ENCODE measurements at regions not wholly inside any gene's neighbourhood (a gene's known extent, or its start where the extent isn't known, plus 50 kb on each side); places are given as distances from the start of the nearest gene placed in this dataset.

GRCh38 chr4:81659051-81659450 lies 187.3 kb upstream of the RASGEF1B start:
- Histone ChIP-seq H3K4me1 (ENCODE audit: control insufficient read depth, insufficient read depth, low read length) (no peaks in the 10 kb centered on the region), H4K20me1 (ENCODE audit: control insufficient read depth, insufficient read depth) (no peaks in the 10 kb centered on the region), H3K4me2 (ENCODE audit: control insufficient read depth, insufficient read depth) (no peak overlapping the region), H3K9me3 (replicated peaks; ENCODE audit: control insufficient read depth, insufficient read depth, low read length) (no peaks in the 10 kb centered on the region), H3K27ac (ENCODE audit: control insufficient read depth, insufficient read depth) (no peak overlapping the region), H3K27me3 (replicated peaks in 1 of 2; ENCODE audit: control insufficient read depth in 2 of 2, insufficient read depth in 2 of 2, low read length in 1 of 2) (no peaks in the 10 kb centered on the region; a peak in 1 of 4 replicates), H2AFZ (ENCODE audit: control insufficient read depth, low read depth, low read length) (no peak overlapping the region), H3K79me2 (ENCODE audit: control insufficient read depth, insufficient read depth, low read length) (no peaks in the 10 kb centered on the region), H3K9ac (ENCODE audit: control insufficient read depth, insufficient read depth, low read length) (no peak overlapping the region), H3K4me3 (no peak overlapping the region), H3K36me3 (ENCODE audit: control insufficient read depth in 2 of 2, insufficient read depth in 2 of 2, low read length in 1 of 2) (no peaks in the 10 kb centered on the region)
- DNase-seq (ENCODE audit: low read depth, low spot score) (no peak), FAIRE-seq (peak; percentile 13), ATAC-seq (no peak)
- intact Hi-C loops (cut with micrococcal nuclease; ENCODE audit: unreplicated experiment) = no loop called here
- ChIA-PET RAD21 (ENCODE audit: unreplicated experiment) (no interaction called here), POLR2A (no interaction called here), SMC1A (ENCODE audit: uncharacterized antibody, unreplicated experiment) (interaction anchor here (1.0 kb wide), 1 partner anchor 29 kb away, joined by 3 read pairs; no protein-coding TSS in a partner anchor), CTCF (interaction anchor here (0.8 to 1.3 kb wide), 2 partner anchors 9 to 10 kb away, joined by 3 read pairs; no protein-coding TSS in a partner anchor)
- BruUV-seq (replicated peaks) = no TSS peak
- in situ Hi-C loops (cut with MboI) = no loop called here
- no peak for TF ChIP-seq DPF2 (IDR thresholded peaks at IDR 0.05)
- no peak for TF ChIP-seq GATAD2B (conservative IDR thresholded peaks at IDR 0.05; ENCODE audit: low read depth)
- no peak for TF ChIP-seq YY1 (IDR thresholded peaks at IDR 0.05; ENCODE audit: low read depth, low read length)
- TF ChIP-seq SMAD1 (IDR thresholded peaks at IDR 0.05; ENCODE audit: low read depth, partially characterized antibody) = no peak
- TF ChIP-seq BHLHE40 (IDR thresholded peaks at IDR 0.05; ENCODE audit: borderline replicate concordance in 1 of 2, low read depth in 2 of 2, low read length in 1 of 2) = no peak
- no peak for TF ChIP-seq HDAC2 (IDR thresholded peaks at IDR 0.05)
- no peak for TF ChIP-seq MTA2 (IDR thresholded peaks at IDR 0.05; ENCODE audit: low read depth)
- TF ChIP-seq JUNB (IDR thresholded peaks at IDR 0.05) = no peak
- no peak for TF ChIP-seq ELK1 (IDR thresholded peaks at IDR 0.05; ENCODE audit: low read depth, low read length)
- TF ChIP-seq, protein P1, sequence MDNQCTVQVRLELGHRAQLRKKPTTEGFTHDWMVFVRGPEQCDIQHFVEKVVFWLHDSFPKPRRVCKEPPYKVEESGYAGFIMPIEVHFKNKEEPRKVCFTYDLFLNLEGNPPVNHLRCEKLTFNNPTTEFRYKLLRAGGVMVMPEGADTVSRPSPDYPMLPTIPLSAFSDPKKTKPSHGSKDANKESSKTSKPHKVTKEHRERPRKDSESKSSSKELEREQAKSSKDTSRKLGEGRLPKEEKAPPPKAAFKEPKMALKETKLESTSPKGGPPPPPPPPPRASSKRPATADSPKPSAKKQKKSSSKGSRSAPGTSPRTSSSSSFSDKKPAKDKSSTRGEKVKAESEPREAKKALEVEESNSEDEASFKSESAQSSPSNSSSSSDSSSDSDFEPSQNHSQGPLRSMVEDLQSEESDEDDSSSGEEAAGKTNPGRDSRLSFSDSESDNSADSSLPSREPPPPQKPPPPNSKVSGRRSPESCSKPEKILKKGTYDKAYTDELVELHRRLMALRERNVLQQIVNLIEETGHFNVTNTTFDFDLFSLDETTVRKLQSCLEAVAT (IDR thresholded peaks at IDR 0.05) = no peak
- TF ChIP-seq POLR2A (IDR thresholded peaks at IDR 0.05; ENCODE audit: low read depth, low read length) = no peak
- TF ChIP-seq, protein P2, sequence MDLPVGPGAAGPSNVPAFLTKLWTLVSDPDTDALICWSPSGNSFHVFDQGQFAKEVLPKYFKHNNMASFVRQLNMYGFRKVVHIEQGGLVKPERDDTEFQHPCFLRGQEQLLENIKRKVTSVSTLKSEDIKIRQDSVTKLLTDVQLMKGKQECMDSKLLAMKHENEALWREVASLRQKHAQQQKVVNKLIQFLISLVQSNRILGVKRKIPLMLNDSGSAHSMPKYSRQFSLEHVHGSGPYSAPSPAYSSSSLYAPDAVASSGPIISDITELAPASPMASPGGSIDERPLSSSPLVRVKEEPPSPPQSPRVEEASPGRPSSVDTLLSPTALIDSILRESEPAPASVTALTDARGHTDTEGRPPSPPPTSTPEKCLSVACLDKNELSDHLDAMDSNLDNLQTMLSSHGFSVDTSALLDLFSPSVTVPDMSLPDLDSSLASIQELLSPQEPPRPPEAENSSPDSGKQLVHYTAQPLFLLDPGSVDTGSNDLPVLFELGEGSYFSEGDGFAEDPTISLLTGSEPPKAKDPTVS (IDR thresholded peaks at IDR 0.05; ENCODE audit: low read depth, low read length) = no peak

Measured in GM12878 (cell line).